PFSK-1 (cell line): ENCODE measurements at regions not wholly inside any gene's neighbourhood (a gene's known extent, or its start where the extent isn't known, plus 50 kb on each side); places are given as distances from the start of the nearest gene placed in this dataset.

Experiments
- FOXP2 ChIP-seq: optimal IDR thresholded peaks from 2 replicates; pipeline ENCODE3; 2011; ENCODE audit warnings: borderline replicate concordance, control low read depth, inconsistent platforms; ENCODE audit not compliant: insufficient read depth; ENCODE audit errors: extremely low read length, extremely low read depth
- POLR2AphosphoS5 ChIP-seq: IDR thresholded peaks from 2 replicates; pipeline ENCODE4 v1.6.1; 2012; ENCODE audit warnings: low read depth, mild to moderate bottlenecking, control low read depth, low read length, moderate library complexity
- SIN3A ChIP-seq: IDR thresholded peaks from 2 replicates; pipeline ENCODE4 v1.6.1; 2012; ENCODE audit warnings: mild to moderate bottlenecking, low read length, moderate library complexity, borderline replicate concordance; ENCODE audit not compliant: insufficient read depth
- TAF1 ChIP-seq: IDR thresholded peaks from 2 replicates; pipeline ENCODE4 v1.6.1; 2012; ENCODE audit warnings: low read length, control low read depth, borderline replicate concordance; ENCODE audit not compliant: insufficient read depth
- TF ChIP-seq, protein P1 (sequence below), 2 experiments: IDR thresholded peaks; 2 replicates each; pipeline versions ENCODE4 v1.6.1 to v1.8.0; 2011 to 2012; ENCODE audit warnings: low read depth in 2 of 2, low read length in 2 of 2, control low read depth in 1 of 2, inconsistent platforms in 1 of 2, mild to moderate bottlenecking in 1 of 2, moderate library complexity in 1 of 2; ENCODE audit not compliant: insufficient read depth in 1 of 2

DNA sequence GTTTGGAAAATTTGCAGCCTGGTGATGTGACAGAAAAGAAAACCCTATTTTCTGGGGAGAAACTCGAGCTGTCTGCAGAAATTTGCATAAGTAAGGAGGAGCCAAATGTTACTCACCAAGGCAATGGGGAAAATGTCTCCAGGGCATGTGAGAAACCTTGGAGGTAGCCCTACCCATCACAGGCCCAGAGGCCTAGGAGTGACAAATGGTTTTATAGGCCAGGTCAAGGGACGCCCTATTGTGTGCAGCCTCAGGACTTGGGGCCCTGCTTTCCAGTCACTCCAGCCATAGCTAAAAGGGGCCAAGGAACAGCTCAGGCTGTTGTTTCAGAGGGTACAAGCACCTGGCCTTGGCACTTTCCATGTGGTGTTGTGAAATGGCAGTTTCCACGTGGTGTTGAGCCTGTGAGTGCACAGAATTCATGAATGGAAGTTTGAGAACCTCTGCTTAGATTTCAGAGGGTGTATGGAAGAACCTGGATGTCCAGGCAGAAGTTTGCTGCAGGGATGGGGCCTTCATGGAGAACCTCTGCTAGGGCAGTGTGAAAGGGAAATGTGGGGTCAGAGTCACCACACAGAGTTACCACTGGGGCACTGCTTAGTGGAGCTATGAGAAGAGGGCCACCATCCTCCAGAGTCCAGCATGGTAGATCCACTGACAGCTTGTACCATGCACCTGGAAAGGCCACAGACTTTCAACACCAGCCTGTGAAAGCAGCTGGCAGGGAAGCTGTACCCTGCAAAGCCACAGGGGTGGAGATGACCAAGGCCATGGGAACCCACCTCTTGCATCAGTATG, 637.6 kb upstream of the EPHA5 start:
- TF ChIP-seq SIN3A (no peak), TAF1 (no peak), FOXP2 (no peak), POLR2AphosphoS5 (no peak)
- TF ChIP-seq, protein P1, sequence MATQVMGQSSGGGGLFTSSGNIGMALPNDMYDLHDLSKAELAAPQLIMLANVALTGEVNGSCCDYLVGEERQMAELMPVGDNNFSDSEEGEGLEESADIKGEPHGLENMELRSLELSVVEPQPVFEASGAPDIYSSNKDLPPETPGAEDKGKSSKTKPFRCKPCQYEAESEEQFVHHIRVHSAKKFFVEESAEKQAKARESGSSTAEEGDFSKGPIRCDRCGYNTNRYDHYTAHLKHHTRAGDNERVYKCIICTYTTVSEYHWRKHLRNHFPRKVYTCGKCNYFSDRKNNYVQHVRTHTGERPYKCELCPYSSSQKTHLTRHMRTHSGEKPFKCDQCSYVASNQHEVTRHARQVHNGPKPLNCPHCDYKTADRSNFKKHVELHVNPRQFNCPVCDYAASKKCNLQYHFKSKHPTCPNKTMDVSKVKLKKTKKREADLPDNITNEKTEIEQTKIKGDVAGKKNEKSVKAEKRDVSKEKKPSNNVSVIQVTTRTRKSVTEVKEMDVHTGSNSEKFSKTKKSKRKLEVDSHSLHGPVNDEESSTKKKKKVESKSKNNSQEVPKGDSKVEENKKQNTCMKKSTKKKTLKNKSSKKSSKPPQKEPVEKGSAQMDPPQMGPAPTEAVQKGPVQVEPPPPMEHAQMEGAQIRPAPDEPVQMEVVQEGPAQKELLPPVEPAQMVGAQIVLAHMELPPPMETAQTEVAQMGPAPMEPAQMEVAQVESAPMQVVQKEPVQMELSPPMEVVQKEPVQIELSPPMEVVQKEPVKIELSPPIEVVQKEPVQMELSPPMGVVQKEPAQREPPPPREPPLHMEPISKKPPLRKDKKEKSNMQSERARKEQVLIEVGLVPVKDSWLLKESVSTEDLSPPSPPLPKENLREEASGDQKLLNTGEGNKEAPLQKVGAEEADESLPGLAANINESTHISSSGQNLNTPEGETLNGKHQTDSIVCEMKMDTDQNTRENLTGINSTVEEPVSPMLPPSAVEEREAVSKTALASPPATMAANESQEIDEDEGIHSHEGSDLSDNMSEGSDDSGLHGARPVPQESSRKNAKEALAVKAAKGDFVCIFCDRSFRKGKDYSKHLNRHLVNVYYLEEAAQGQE (IDR thresholded peaks at IDR 0.05; ENCODE audit: insufficient read depth in 1 of 2, low read depth in 2 of 2, low read length in 2 of 2), result no peak

DNA sequence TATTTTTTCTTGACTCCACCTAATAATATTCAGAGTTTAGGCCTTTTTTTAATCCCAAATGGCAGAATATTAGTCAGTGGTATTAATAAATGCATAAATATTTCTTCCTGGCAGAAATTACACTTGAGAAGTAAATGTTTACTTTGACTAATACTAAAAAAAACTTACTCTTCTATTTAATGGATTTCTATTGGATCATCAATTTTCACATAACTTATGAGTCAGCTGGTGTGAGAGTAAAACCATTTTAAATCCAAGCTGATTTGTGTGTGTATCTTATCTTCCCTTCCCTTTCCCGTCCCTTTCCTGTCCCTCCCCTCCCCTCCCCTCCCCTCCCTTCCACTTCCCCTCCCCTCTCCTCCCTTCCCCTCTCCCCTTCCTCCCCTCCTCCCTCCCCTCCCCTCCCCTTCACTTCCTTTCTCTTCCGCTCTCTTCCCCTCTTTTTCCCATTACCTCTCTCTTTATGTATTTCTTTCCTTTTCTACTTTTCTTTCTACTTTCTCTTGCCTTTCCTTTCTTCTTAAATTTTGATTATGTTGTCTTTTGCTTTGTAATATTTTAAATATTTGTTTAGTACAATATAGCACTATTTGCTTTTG, 630.1 kb upstream of the EPHA5 start:
- TF ChIP-seq TAF1 (no peak), POLR2AphosphoS5 (no peak), SIN3A (no peak)

DNA sequence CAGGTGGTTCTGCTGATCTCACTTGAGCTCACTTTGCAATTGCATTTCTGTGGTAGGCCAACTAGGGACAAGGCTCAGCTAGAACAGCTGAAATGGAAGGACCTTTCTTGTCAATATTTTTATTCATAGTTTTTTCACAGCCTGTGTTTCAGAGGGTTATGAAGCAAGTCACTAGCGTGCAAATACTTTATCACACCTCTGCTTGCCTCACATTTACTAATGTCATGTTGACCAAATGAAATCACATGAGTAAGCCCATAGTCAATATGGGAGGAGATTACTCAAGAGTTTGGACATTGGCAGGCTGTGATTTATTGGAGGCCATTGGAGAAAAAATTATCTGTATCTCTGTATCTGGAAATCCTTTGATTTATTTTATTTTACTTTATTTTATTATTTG, 628.3 kb upstream of the EPHA5 start:
- TF ChIP-seq SIN3A, result no peak
- TF ChIP-seq TAF1, result no peak
- TF ChIP-seq POLR2AphosphoS5, result no peak
- TF ChIP-seq, protein P1 (IDR thresholded peaks at IDR 0.05; ENCODE audit: insufficient read depth in 1 of 2, low read depth in 2 of 2, low read length in 2 of 2), result no peak
- TF ChIP-seq FOXP2, result no peak

DNA sequence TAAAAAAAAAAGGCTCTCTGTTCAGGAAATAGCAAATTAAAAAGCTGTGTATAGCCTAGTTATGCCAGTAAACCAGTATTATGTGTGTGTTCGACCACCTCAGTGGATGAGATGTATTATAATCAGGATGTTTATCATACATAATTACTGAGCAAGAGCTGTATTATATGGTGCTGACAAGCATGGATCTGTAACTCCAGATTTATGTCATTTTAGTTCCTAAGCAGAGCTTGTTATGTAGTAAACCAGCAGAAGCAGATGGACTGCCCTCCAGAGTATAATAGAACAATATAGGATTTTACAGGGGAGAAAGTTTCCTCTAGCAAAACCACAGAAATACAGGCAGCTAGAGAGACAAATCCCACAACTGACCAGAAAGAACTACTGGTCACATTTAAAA, 627.4 kb upstream of the EPHA5 start:
- TF ChIP-seq SIN3A, result no peak
- no peak for TF ChIP-seq TAF1
- TF ChIP-seq, protein P1 (IDR thresholded peaks at IDR 0.05; ENCODE audit: insufficient read depth in 1 of 2, low read depth in 2 of 2, low read length in 2 of 2), result no peak
- TF ChIP-seq POLR2AphosphoS5, result no peak
- TF ChIP-seq FOXP2, result no peak

DNA sequence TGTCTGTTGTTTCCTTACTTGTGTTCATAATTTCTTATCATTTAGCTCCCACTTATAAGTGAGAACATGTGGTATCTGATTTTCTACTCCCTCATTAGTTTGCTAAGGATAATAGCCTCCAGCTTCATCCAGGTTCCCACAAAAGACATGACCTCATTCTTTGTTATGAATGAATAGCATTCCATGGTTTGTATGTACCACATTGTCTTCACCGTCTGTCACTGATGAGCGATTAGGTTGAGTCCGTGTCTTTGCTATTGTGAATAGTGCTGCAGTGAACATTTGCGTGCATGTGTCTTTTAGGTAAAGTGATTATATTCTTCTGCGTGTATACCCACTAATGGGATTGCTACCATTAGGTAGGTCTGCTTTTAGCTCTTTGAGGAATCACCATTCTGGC, 624.3 kb upstream of the EPHA5 start:
- TF ChIP-seq, protein P1 (IDR thresholded peaks at IDR 0.05; ENCODE audit: insufficient read depth in 1 of 2, low read depth in 2 of 2, low read length in 2 of 2), result no peak
- TF ChIP-seq TAF1 (no peak), POLR2AphosphoS5 (no peak), FOXP2 (no peak), SIN3A (no peak)
